Germinal center (tissue), 1 donor: ENCODE measurements at regions not wholly inside any gene's neighbourhood (a gene's known extent, or its start where the extent isn't known, plus 50 kb on each side); places are given as distances from the start of the nearest gene placed in this dataset.

Source experiments
- DNase-seq: peaks from one replicate; pipeline ENCODE4 v3.0.0; 2012; ENCODE audit warnings: mixed read lengths, low spot score

DNA sequence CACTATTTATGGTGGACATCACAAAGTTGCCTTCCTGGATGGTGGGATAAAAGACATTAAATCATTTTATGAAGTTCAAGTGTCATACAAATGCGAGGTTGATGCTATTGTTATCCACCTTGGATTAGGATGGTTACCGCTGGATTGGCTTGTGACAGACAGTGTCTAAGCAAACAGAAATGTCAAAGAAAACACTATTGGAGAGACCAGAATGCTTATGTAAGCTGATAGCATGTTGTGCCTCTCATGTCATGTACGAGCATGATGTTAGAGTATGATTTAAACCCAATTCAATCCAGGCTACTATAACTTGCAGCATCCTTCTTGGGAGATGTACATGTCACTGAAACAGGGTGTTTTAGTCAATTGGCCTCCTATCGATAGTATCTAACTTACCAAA is 178.8 kb upstream of the C9orf72 start:
- DNase-seq, result no peak

GRCh38 chr9:27755846-27756245 is 182.6 kb upstream of the C9orf72 start:
- no peak for DNase-seq

DNA sequence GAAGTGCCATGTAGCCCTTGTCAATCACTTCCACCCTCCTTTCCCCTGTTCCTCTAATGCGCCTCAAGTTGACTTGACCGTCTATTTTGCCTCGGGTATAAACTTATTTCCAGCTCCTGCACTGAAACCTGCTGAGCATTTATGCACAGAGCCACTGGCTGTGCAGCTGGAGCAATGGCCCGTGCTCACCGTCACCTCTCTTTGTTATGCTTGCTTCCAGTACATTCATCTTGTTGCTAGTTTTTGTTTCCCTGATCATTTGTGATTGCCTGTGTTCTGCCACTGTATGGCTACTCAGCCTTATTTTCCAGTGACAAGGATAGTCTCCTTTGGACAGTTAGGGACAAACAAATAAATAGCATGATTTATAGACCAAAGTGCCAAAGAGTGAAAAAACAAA is 183.1 kb upstream of the C9orf72 start:
- no peak for DNase-seq

GRCh38 chr9:27763831-27764230 is 190.6 kb upstream of the C9orf72 start:
- DNase-seq, result no peak

DNA sequence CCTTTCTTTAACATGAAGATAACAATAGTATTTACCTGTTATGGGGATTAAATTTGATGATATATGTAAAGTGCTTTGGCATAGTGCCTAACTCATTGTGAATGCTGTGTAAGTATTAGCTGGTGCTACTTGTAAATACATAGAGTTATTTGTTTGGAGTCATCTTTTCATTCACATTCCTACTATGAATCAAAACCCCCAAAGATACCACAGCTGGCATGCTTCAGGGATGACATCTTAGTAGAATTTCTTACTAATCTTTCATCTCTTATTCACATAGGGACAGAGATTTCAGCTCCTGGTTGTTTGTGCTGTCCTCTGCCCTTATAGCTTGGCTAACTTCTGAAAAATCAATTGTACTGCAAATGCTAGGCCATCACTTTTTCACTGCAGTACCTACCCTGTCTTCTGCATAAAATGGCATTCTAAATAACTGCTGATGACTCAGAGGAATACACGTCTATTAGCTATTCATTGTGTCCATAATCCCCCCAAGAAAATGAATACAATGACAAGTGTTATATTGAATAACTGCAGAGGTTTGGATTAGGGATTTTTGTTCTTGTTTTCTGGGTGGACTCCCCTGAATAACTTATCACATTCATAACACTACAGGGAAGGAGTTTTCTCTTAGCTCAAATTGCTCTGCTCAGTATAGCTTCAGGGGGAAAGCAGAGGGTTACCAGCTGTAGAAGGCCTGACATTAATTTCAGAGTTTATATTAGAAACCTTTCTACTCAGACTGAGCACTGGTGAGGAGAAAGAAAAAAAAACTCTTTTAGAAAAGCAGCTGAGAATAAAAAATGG is 192.2 kb upstream of the C9orf72 start:
- no peak for DNase-seq

GRCh38 chr9:27766073-27766835 is 193.0 kb upstream of the C9orf72 start:
- DNase-seq, result no peak

DNA sequence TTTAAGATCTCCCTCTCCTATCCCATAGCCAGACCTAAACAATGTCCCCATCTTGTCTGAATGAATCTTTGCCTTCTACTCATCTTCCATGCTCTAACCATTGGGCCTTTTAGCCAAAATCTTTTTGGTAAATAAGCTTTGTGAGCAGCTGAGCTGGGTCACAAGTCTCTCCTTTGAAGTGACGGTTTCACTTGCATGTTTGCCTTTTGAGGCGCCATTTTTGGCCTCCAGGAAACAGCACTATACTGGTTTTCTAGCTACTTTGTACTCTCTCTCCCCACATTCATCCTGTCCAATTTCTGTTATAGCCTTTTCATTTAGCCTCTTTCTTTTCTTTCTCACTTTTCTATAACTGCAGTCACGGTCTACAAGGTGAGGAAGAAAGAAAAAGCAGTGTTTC is 195.5 kb upstream of the C9orf72 start:
- DNase-seq, result no peak

DNA sequence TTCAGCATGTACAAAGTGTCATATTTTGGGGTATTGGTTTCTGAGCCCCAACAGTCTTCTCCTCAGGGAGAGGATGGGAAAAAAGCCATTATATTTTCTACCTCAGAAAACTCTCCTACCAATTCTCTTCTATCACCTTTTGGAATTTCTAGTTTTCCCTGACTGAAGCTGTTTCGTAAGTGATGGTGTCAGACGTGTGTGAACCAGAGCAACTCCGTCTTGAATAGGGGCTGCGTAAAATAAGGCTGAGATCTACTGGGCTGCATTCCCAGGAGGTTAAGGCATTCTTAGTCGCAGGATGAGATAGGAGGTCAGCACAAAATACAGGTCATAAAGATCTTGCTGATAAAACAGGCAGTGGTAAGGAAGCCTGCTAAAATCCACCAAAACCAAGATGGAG is 197.3 kb upstream of the C9orf72 start:
- DNase-seq, result no peak

DNA sequence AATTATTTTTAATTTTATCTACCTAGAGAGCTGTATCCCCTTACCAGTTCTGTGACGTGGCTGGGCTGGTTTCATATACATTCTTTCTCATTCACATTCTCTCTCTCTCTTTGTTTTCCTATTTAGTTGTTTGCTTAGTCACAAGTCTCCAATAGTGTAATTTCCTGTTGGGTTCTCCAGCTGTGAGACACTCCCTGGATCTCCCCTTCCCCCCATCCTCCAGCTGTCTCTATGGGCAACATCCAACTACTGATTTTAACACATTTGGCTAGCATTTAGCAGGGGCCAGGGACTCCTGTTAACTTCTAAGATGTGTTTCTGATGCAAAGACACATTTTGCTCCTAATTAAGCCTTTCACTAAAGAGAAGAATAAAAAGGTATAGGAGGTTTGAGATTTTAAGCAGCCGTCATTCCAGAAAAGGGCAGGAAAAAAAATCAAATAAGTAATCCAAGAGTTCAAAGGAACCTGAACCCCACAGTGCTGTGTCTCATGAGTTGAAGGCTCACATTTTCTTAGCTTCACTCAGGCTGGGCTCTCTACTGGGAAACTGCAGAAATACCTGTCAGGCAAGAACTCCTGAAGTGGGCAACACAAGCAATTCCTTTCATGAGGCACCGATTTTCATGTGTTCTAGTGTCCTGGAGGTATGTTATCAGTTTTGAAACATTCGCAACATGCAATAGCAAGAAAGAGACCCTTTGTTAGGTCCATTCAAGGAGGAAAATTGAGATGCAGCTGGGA is 198.7 kb upstream of the C9orf72 start:
- DNase-seq, result no peak

- DNase-seq, result no peak
These were observed 211.8 kb upstream of the C9orf72 start for GRCh38 chr9:27784847-27785713.

GRCh38 chr9:27785714-27786100 is 212.4 kb upstream of the C9orf72 start:
- no peak for DNase-seq

- no peak for DNase-seq
These were observed 214.6 kb upstream of the C9orf72 start for GRCh38 chr9:27787891-27788290.

GRCh38 chr9:27791311-27791710 is 218.0 kb upstream of the C9orf72 start:
- no peak for DNase-seq

DNA sequence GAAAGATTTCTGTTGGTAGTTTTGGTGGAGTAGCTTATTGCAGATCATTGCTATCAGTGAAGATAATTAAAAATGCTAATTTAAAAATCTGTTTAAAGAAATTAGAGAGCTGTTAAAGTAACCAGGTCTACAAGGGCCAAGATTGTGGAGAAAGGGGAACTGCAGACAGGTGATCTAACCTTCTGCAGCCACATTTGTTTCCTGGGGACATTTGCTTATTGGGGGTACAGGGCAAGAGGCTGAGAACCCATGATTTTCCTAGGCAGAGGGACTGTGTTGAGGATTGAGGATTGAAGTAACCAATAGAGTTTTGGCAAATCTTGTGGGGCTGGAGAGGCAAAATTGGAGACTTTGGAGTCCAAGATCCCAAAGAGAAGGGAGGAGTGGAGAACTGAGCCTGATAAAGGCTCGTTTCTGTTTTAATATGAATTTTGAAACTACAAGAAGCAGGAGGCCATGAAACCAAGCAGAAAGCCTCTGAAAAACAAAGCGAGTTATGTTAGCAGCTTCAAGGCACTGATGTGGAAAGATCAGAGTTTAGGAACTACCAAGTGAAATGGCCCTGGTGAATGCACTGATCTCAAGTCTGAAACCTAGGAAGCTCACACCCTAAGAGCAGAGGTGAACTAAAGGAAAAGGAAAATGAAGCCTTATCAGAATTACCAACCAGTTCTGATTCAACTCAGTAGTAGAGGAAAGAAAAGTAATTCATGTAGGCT is 219.8 kb upstream of the C9orf72 start:
- DNase-seq, result no peak

GRCh38 chr9:27799326-27799725 is 226.0 kb upstream of the C9orf72 start:
- no peak for DNase-seq

DNA sequence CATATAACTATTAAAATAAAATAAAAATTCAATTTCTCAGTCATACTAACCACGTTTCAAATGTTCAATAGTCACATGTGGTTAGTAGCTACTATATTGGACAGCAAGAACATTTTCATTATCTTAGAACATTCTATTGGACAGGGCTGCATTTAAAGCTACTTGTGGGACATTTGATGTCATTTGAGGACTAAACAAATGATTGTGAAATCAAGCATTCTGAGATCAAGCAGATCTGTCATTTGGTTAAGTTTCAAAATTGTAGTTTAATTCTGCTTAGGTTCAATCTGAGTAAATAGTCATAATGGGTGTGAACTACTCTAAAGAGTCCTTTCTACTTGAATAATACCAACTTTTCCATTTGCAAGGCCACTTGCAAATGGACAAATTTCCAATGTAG is 226.9 kb upstream of the C9orf72 start:
- no peak for DNase-seq

DNA sequence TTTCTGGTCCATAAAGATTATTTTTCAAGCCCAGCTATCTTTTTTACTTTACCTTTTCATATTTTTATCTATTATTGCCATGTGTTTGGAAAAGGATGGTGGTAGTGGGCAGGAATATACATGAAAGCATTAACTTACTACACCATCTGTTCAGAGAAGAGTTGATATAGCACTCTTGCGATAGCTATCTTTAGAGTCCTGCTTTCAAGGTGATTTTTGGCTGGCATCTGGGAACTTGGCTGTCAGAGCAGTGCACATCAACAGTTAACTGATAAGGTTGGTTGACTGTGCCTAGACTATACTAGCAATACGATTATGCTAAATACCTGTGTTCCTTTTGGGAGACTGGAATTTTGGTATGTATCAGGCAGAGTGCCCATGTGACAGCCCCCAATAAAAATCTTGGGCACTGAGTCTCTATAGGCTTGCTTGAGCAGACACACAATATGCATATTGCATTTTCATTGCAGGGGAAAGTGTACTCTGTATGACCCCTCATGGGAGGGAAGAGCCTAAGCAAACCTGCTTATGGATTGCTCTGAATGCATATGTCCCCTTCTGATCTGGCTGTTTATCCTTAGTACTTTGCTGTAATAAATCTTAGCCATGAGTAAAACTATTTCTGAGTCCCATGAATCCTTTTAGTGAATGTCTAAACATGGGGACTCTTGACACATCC is 227.6 kb upstream of the C9orf72 start:
- DNase-seq, result no peak

DNA sequence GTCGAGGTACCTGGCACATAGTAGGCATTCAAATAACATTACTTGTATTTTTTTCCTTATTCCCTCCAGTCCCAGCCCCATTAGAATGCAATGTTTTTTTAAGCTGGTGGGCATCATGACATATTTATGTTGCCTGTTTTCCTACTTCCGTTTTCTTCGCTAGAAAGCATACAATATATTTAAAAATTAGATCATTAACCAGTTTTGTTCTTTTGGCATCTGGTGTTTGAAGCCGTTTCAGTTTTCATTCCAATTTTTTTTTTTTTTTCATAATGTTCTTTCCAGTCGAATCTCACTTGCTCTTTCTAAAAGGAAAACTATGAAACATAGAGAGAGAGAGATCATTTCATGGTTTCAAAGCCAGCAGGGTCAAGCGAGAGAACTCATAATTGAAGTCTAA is 228.3 kb upstream of the C9orf72 start:
- DNase-seq, result no peak

- no peak for DNase-seq
These were observed 229.1 kb upstream of the C9orf72 start for GRCh38 chr9:27802418-27802817.

DNA sequence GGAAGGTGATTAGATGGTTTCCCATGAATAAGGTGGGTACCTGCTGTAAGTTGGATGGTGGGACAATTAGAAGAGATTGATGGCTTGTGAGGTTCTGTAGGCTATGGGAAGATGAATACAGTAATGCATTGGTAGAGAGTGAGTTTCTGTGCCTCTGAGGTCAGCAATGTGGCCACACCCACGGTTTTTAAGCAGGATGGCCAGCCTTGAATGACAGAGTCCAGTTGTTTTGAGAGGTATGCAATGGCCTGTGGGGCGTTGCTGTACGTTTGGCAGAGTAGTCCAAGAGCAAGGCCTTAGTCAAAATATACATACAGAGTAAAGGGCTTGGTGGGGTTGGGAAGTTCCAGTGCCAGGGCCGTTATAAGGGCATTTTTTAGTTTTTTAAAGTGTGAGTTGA is 235.6 kb upstream of the C9orf72 start:
- DNase-seq, result no peak

GRCh38 chr9:27817747-27818146 is 244.5 kb upstream of the C9orf72 start:
- DNase-seq, result no peak
